ENCODE measurements at regions not wholly inside any gene's neighbourhood (a gene's known extent, or its start where the extent isn't known, plus 50 kb on each side); places are given as distances from the start of the nearest gene placed in this dataset.

DNA sequence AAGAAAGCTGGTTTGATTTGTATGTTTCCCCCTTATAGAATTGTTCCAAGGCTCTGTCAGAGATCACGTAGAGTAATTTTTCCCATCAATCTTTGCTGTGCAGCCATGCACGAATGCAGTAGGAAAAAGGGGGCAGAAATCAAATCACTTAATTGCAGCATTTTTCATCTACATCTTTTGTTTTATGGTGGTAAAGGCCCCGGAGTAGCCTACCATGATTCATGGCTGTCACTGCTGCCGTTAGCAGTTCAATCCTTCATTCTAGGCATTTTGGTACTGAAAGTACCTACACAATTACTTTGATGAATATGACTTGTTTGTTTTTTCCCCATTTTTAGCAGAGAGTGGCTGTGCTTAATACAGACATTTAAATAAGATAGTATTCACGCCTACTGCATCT, 631.9 kb upstream of the MMS22L start:
- TF ChIP-seq SPI1 (IDR thresholded peaks at IDR 0.05; ENCODE audit: borderline replicate concordance, low read depth) (no peak), POLR2AphosphoS5 (IDR thresholded peaks at IDR 0.05; ENCODE audit: low read depth) (no peak), GABPA (IDR thresholded peaks at IDR 0.05; ENCODE audit: low read depth) (no peak)
- TF ChIP-seq, protein P1, sequence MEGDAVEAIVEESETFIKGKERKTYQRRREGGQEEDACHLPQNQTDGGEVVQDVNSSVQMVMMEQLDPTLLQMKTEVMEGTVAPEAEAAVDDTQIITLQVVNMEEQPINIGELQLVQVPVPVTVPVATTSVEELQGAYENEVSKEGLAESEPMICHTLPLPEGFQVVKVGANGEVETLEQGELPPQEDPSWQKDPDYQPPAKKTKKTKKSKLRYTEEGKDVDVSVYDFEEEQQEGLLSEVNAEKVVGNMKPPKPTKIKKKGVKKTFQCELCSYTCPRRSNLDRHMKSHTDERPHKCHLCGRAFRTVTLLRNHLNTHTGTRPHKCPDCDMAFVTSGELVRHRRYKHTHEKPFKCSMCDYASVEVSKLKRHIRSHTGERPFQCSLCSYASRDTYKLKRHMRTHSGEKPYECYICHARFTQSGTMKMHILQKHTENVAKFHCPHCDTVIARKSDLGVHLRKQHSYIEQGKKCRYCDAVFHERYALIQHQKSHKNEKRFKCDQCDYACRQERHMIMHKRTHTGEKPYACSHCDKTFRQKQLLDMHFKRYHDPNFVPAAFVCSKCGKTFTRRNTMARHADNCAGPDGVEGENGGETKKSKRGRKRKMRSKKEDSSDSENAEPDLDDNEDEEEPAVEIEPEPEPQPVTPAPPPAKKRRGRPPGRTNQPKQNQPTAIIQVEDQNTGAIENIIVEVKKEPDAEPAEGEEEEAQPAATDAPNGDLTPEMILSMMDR (IDR thresholded peaks at IDR 0.05; ENCODE audit: insufficient read depth, low read length) = no peak
- TF ChIP-seq, protein P2, sequence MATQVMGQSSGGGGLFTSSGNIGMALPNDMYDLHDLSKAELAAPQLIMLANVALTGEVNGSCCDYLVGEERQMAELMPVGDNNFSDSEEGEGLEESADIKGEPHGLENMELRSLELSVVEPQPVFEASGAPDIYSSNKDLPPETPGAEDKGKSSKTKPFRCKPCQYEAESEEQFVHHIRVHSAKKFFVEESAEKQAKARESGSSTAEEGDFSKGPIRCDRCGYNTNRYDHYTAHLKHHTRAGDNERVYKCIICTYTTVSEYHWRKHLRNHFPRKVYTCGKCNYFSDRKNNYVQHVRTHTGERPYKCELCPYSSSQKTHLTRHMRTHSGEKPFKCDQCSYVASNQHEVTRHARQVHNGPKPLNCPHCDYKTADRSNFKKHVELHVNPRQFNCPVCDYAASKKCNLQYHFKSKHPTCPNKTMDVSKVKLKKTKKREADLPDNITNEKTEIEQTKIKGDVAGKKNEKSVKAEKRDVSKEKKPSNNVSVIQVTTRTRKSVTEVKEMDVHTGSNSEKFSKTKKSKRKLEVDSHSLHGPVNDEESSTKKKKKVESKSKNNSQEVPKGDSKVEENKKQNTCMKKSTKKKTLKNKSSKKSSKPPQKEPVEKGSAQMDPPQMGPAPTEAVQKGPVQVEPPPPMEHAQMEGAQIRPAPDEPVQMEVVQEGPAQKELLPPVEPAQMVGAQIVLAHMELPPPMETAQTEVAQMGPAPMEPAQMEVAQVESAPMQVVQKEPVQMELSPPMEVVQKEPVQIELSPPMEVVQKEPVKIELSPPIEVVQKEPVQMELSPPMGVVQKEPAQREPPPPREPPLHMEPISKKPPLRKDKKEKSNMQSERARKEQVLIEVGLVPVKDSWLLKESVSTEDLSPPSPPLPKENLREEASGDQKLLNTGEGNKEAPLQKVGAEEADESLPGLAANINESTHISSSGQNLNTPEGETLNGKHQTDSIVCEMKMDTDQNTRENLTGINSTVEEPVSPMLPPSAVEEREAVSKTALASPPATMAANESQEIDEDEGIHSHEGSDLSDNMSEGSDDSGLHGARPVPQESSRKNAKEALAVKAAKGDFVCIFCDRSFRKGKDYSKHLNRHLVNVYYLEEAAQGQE (IDR thresholded peaks at IDR 0.05; ENCODE audit: insufficient replicate concordance, low read depth) = no peak
- no peak for DNase-seq (ENCODE audit: low read depth in 1 of 2, low spot score in 1 of 2)
- Histone ChIP-seq H3K4me3 (replicated peaks; ENCODE audit: insufficient read depth, low read length) (no peak overlapping the region), H3K27me3 (ENCODE audit: insufficient read depth, poor library complexity, severe bottlenecking) (no peaks in the 10 kb centered on the region), H3K27ac (replicated peaks) (no peak overlapping the region)

- no peak for DNase-seq (ENCODE audit: low read depth in 1 of 2, low spot score in 1 of 2)
- Histone ChIP-seq H3K4me3 (replicated peaks; ENCODE audit: insufficient read depth, low read length) (no peak overlapping the region), H3K27me3 (ENCODE audit: insufficient read depth, poor library complexity, severe bottlenecking) (no peaks in the 10 kb centered on the region), H3K27ac (replicated peaks) (no peak overlapping the region)
- TF ChIP-seq SPI1 (IDR thresholded peaks at IDR 0.05; ENCODE audit: borderline replicate concordance, low read depth) = no peak
- TF ChIP-seq, protein P2 (IDR thresholded peaks at IDR 0.05; ENCODE audit: insufficient replicate concordance, low read depth) = no peak
- TF ChIP-seq POLR2AphosphoS5 (IDR thresholded peaks at IDR 0.05; ENCODE audit: low read depth) = no peak
- TF ChIP-seq GABPA (IDR thresholded peaks at IDR 0.05; ENCODE audit: low read depth) = no peak
- TF ChIP-seq, protein P1 (IDR thresholded peaks at IDR 0.05; ENCODE audit: insufficient read depth, low read length) = no peak
Observed at GRCh38 chr6:97915537-97915936, 632.5 kb upstream of the MMS22L start.

DNA sequence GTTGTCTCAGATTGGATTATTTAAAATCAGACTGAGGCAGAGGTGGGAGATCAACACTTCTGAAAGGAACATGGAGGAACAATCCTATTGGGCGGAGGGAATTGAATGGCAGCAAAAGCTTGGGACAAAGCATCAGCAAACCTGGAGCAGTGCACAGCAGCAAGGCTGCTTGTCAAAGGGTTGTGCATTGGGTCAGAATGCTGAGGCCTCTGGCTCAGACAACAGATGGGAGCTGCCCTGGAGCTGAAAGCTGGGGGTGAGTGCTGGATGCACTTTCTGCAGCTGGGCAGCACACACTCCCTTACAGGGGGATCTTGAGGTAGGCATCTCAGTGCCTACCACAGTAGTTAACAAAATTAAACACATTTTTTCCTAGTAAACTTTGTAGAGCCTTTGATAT, 634.4 kb upstream of the MMS22L start:
- H3K27ac ChIP-seq (replicated peaks) = no peak overlapping the region
- TF ChIP-seq SPI1 (IDR thresholded peaks at IDR 0.05; ENCODE audit: borderline replicate concordance, low read depth) = no peak
- TF ChIP-seq, protein P1 (IDR thresholded peaks at IDR 0.05; ENCODE audit: insufficient read depth, low read length) = no peak
- TF ChIP-seq, protein P2 (IDR thresholded peaks at IDR 0.05; ENCODE audit: insufficient replicate concordance, low read depth) = no peak
- TF ChIP-seq POLR2AphosphoS5 (IDR thresholded peaks at IDR 0.05; ENCODE audit: low read depth) = no peak
- no peak for TF ChIP-seq GABPA (IDR thresholded peaks at IDR 0.05; ENCODE audit: low read depth)
- no peaks in the 10 kb centered on the region for H3K27me3 ChIP-seq (ENCODE audit: insufficient read depth, poor library complexity, severe bottlenecking)
- no peak overlapping the region for H3K4me3 ChIP-seq (replicated peaks; ENCODE audit: insufficient read depth, low read length)
- no peak for DNase-seq (ENCODE audit: low read depth in 1 of 2, low spot score in 1 of 2)

Measured in HL-60 (cell line).